Right ventricle myocardium superior (tissue), 1 donor: ENCODE measurements at regions not wholly inside any gene's neighbourhood (a gene's known extent, or its start where the extent isn't known, plus 50 kb on each side); places are given as distances from the start of the nearest gene placed in this dataset.

Source experiments
- ATAC-seq: fragments of 200-7000 bp; cut with Tn5 transposase; one replicate; pipeline ENCODE4 v1.9.1; 2020; ENCODE audit warnings: mild to moderate bottlenecking; ENCODE audit not compliant: poor library complexity
- DNase-seq: peaks from one replicate; pipeline ENCODE4 v3.0.0-alpha.2; 2020
- intact Hi-C: fragments of 100-400 bp; cut with DNase I; formaldehyde crosslinking; loops from one replicate; pipeline ENCODE4 v1.11.2; 2022
- donor health status: DM: no; HTN: yes; CAD: no; lungs with severe emphysema.

GRCh38 chrX:6732101-6732500 lies 197.2 kb upstream of the VCX3A start:
- intact Hi-C loops, result no loop called here
- DNase-seq, result no peak
- ATAC-seq, result no peak

DNA sequence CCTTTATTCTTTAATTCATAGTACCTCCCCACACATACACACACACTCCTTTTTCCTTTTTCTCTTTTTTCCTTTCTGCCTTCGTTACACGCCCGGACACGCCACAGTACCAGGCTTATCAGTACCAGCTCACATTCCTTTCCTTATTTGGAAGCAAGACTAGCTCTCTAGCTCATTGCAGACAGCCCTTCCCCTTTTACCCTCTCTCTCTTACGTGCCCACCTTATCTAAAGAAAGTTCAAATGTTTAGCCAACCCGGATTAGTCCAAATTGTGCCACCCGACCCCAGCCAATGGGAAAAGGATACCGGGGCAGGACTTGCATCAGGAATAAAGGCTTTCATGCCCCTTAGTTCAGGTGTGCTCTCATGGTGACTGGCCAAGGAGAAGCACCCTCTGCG lies 194.7 kb upstream of the VCX3A start:
- no peak for ATAC-seq
- intact Hi-C loops, result no loop called here
- no peak for DNase-seq

- ATAC-seq (no peak), DNase-seq (no peak)
- intact Hi-C loops, result no loop called here
These were observed 183.8 kb upstream of the VCX3A start for GRCh38 chrX:6718766-6719165.

- DNase-seq (no peak), ATAC-seq (no peak)
- intact Hi-C loops, result no loop called here
These were observed 173.9 kb upstream of the VCX3A start for GRCh38 chrX:6708676-6709380.

- intact Hi-C loops, result no loop called here
- ATAC-seq (no peak), DNase-seq (no peak)
These were observed 173.1 kb upstream of the VCX3A start for GRCh38 chrX:6708041-6708440.

DNA sequence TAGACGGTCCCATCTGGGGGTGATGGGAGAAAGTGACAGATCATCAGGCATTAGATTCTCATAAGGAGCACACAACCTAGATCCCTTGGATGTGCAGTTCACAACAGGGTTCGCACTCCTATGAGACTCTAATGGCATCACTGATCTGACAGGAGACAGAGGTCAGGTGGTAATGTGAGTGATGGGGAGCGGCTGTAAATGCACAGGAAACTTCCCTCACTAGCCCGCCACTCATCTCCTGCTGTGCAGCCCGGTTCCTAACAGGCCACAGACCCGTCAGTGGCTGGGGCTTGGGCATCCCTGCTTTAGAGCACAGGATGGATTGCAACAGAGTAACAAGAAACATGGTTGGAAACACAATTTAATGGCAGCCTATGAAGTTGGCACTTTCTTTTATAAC lies 172.6 kb upstream of the VCX3A start:
- intact Hi-C loops, result no loop called here
- ATAC-seq, result no peak
- DNase-seq, result no peak

GRCh38 chrX:6701085-6701484 lies 166.2 kb upstream of the VCX3A start:
- no peak for ATAC-seq
- intact Hi-C loops, result no loop called here

DNA sequence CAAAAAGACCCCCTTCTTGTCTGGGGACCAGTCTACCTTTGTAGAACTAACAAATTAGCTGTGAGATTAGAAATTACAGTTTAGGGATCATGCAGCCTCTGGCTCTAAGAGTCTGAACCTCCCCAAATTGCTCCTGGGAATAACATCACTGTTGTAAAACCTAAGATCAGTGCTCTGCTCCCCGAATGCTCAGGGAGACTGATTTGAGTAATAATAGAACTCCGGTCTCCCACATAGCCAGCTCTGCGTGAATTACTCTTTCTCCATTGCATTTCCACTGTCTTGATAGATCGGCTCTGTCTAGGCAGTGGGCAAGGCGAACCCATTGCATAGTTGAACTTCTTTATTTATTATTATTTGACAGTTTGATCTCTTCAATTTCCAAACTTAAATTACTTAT lies 160.8 kb upstream of the VCX3A start:
- intact Hi-C loops, result no loop called here
- DNase-seq, result no peak
- ATAC-seq, result no peak

More at GRCh38 chrX:6701085-6701484, 166.2 kb upstream of the VCX3A start:
- no peak for DNase-seq

- intact Hi-C loops, result no loop called here
- no peak for DNase-seq
- ATAC-seq, result no peak
These were observed 160.1 kb upstream of the VCX3A start for GRCh38 chrX:6694977-6695376.

DNA sequence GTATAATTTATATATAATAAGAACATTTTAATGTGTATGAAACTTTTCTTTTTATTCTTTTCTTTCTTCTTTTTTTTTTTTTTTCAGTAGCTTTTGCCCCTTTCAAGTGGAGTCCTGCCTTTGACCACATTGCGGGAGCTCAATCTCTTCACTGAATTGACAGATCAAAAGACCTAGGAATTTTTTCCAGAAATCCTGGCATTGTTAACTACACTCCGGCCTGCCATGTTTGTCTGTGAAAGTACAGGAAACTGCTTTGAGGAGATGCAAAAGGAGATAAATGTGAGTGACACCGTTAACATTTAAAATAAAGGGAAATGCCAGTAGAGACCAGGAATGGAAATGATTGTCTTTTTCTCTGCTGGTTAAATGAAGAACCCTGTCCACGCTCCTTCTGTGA lies 159.3 kb upstream of the VCX3A start:
- intact Hi-C loops, result no loop called here
- ATAC-seq (no peak), DNase-seq (no peak)

GRCh38 chrX:6693051-6693450 lies 158.1 kb upstream of the VCX3A start:
- intact Hi-C loops, result no loop called here
- ATAC-seq, result no peak
- DNase-seq, result no peak

GRCh38 chrX:6685489-6685888 lies 150.6 kb upstream of the VCX3A start:
- DNase-seq (no peak), ATAC-seq (no peak)
- intact Hi-C loops, result no loop called here

DNA sequence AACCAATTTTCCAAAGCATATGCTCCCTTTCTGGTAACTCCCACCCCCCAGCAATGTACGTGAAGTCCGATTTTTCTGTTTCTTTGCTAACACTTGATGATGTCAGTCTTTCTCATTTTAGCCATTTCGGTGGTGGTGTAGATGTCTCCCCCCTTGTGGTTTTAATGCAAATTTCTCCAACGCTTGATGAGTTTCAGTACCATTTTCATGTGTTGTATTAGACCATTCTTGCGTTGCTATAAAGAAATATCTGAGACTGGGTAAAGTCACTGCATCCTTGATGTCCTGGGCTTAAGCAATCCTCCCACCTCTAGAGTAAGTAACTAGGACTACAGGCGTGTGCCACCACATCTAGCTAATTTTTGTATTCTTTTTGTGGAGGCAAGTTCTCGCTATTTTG lies 148.4 kb upstream of the VCX3A start:
- DNase-seq (no peak), ATAC-seq (no peak)
- intact Hi-C loops, result no loop called here

DNA sequence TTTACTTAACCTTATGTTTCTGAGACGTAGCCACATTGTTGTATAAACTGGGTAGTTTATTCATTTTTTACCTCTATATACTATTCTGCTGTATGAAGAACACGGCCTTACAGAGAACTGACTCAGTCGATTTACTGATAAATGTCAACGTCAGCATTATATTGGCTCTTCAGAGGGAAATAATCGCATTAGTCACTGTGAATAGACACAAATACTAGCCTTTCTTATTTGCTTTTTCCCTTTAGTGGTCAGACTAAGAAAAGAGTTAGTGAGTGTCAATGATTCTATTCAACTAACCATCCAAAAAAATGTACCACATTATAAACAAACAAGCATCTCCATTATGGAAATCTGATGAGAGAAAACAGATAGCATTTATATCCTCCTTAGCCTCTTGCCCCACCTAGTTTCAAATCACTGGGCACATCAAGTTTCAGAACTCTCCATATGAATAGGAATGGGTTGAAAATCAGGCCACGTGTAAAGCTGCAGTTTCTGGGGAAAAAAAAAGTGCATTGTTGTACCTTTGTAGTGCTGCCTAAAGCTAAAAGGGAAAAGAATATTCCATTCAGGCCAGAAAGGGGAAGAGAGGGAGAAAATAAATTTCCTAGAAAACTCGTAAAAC lies 146.7 kb upstream of the VCX3A start:
- intact Hi-C loops, result no loop called here
- no peak for ATAC-seq
- no peak for DNase-seq

GRCh38 chrX:6679988-6680387 lies 145.1 kb upstream of the VCX3A start:
- DNase-seq (no peak), ATAC-seq (no peak)
- intact Hi-C loops, result no loop called here

DNA sequence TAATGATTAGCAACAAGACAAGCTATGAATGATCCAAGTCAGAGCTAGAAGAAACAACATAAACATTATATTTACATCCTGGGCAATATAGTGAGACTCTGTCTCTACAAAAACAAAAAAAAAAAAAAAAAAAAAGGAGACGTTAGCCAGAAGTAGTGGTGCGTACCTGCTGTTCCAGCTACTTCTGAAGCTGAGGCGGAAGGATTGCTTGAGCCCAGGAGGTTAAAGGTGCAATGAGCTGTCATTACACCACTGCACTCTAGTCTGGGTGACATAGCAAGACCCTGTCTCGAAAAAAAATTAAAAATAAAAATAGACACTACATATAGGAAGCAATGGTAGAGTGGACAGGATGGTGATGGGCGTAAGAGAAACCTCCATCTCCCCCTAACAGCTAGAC lies 144.6 kb upstream of the VCX3A start:
- ATAC-seq, result no peak
- intact Hi-C loops, result no loop called here
- DNase-seq, result no peak

DNA sequence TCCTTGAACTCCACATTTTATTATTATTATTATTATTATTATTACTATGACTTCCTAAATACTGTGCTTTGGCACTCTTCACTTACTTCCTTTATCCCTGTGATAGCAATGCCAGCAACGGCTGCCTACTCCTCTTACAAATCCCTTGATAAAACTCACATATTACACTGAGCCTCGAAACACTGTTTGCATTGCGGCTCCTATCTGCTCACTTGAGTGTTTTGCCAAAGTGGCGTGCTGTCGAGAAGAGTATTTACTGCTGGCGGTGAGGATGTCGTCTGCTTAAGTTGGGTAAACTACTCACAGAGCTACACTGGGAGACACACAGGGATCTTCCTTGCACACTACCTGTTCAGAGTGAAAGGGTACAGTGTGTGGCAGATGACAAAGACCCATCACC lies 143.4 kb upstream of the VCX3A start:
- DNase-seq (no peak), ATAC-seq (no peak)
- intact Hi-C loops, result no loop called here

GRCh38 chrX:6674734-6675133 lies 139.8 kb upstream of the VCX3A start:
- intact Hi-C loops, result no loop called here
- ATAC-seq, result no peak

GRCh38 chrX:6667048-6667768 lies 132.3 kb upstream of the VCX3A start:
- intact Hi-C loops, result no loop called here
- ATAC-seq (no peak), DNase-seq (no peak)

More at GRCh38 chrX:6674734-6675133, 139.8 kb upstream of the VCX3A start:
- DNase-seq, result no peak

DNA sequence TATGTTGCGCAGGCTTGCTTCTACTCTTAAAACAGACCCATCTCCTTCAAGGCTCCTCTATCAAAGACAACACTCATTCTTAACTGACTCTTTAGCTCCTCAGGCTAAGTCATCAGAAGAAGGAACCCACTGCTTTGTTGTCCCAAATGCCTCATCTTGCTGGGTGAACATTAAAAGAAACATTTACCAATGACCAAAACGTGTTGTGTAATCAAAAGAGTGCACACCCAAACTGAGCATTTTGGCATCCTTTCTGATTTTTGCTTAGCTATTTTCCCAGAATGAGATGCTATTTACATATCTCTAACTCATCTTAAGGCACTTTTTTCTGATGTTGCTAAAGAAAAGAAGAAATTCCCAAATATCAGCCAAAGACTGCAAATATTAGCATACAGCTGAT lies 131.7 kb upstream of the VCX3A start:
- ATAC-seq (no peak), DNase-seq (no peak)
- intact Hi-C loops, result no loop called here
